Testis (tissue), 2 donors: ENCODE measurements at regions not wholly inside any gene's neighbourhood (a gene's known extent, or its start where the extent isn't known, plus 50 kb on each side); places are given as distances from the start of the nearest gene placed in this dataset.

Experiments used
- DNase-seq: peaks from one replicate; pipeline ENCODE4 v3.0.0-alpha.2; 2019
- H3K27ac ChIP-seq, 2 donors: fragments of 200-600 bp; sonication (generic); one replicate each; pipeline ENCODE4 v1.5.1; 2019
- H3K27me3 ChIP-seq: fragments of 200-600 bp; sonication (generic); one replicate; pipeline ENCODE4 v1.5.1; 2019
- H3K36me3 ChIP-seq: fragments of 200-600 bp; sonication (generic); one replicate; pipeline ENCODE4 v1.5.1; 2017; ENCODE audit warnings: low read depth; ENCODE audit errors: missing control alignments
- H3K4me1 ChIP-seq: fragments of 200-600 bp; sonication (generic); one replicate; pipeline ENCODE4 v1.5.1; 2019
- H3K4me3 ChIP-seq, 2 donors: fragments of 200-600 bp; sonication (generic); one replicate each; pipeline ENCODE4 v1.5.1; 2017 to 2019
- H3K9me3 ChIP-seq: fragments of 200-600 bp; sonication (generic); one replicate; pipeline ENCODE4 v1.5.1; 2017
- POLR2A ChIP-seq: fragments of 450-650 bp; IDR thresholded peaks from one replicate; pipeline ENCODE4 v1.6.1; 2017; ENCODE audit warnings: antibody characterized with exemption, mild to moderate bottlenecking, moderate library complexity
- WGBS, 2 donors: methylation state at CpG; one replicate each; pipeline ENCODE4 v1.1.5; 2018; 5-methylcytosine and 5-hydroxymethylcytosine counted together
- intact Hi-C: fragments of 100-400 bp; cut with DNase I; formaldehyde crosslinking; loops from one replicate; pipeline ENCODE4 v1.15.1; 2023; ENCODE audit warnings: low total_unique reads
- TF ChIP-seq, protein P1 (sequence below), 3 experiments: fragments of 450-650 bp in 2 of 3; fragments of 200-600 bp in 1 of 3; sonication (generic) in 1 of 3; IDR thresholded peaks; one replicate each; pipeline ENCODE4 v1.5.1; 2016 to 2019; ENCODE audit warnings: antibody characterized with exemption in 3 of 3, mild to moderate bottlenecking in 2 of 3, moderate library complexity in 1 of 3

DNA sequence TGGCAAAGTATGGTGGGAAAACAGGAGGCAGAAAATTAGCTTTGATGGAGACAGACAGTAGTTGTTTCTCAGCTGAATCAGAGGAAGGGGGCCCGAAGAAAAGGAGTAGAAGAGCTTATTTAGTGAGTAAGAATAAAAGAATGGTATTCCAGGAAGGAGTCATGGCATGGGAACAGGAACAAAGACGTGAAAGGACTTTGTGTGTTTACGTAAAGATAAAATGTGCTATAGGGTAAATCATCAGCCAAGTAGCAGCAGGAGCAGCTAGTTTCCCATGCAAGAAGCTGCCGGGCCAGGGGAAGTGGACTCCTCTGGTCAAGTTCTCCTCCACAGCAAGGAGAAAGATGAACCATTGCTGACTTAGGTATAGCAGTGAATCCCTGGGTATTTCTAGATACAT lies 454.5 kb downstream of the HINT1 start:
- Histone ChIP-seq H3K4me3 (no peak overlapping the region), H3K27ac (no peak overlapping the region), H3K9me3 (no peaks in the 10 kb centered on the region), H3K36me3 (no peaks in the 10 kb centered on the region), H3K4me1 (no peaks in the 10 kb centered on the region), H3K27me3 (no peaks in the 10 kb centered on the region)
- TF ChIP-seq POLR2A: no peak
- TF ChIP-seq, protein P1, sequence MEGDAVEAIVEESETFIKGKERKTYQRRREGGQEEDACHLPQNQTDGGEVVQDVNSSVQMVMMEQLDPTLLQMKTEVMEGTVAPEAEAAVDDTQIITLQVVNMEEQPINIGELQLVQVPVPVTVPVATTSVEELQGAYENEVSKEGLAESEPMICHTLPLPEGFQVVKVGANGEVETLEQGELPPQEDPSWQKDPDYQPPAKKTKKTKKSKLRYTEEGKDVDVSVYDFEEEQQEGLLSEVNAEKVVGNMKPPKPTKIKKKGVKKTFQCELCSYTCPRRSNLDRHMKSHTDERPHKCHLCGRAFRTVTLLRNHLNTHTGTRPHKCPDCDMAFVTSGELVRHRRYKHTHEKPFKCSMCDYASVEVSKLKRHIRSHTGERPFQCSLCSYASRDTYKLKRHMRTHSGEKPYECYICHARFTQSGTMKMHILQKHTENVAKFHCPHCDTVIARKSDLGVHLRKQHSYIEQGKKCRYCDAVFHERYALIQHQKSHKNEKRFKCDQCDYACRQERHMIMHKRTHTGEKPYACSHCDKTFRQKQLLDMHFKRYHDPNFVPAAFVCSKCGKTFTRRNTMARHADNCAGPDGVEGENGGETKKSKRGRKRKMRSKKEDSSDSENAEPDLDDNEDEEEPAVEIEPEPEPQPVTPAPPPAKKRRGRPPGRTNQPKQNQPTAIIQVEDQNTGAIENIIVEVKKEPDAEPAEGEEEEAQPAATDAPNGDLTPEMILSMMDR (IDR thresholded peaks at IDR 0.05): no peak
- WGBS, 2 donors: 48 to 51% methylated on average over 4 of the region's 4 CpGs
- DNase-seq: no peak
- intact Hi-C loops: no loop called here

DNA sequence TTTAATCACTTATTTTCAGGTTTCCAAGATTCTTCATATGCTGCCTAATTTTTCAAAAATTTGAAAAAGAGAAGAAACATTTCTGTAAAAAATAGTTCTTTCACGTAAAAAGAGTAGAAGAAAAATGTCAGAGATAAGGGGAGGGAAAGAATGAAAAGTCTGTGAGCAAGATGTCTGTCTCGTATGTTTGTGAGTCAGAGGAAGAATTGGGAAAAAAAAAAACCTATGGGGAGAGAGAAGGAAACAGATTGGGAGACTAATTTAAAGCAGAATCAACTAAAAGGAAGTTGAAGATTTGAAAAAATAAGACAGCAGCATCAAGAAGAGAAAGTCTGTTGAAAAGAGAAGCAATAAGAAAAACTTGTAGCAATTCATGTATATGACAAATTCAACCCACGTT lies 456.3 kb downstream of the HINT1 start:
- H3K9me3 ChIP-seq: no peaks in the 10 kb centered on the region
- WGBS, 2 donors: 59 to 71% methylated on average over 3 of the region's 3 CpGs
- no peaks in the 10 kb centered on the region for H3K4me1 ChIP-seq
- TF ChIP-seq, protein P1 (IDR thresholded peaks at IDR 0.05): no peak
- TF ChIP-seq POLR2A: no peak
- no peak overlapping the region for H3K27ac ChIP-seq
- DNase-seq: no peak
- no peaks in the 10 kb centered on the region for H3K36me3 ChIP-seq
- intact Hi-C loops: no loop called here
- no peak overlapping the region for H3K4me3 ChIP-seq
- no peaks in the 10 kb centered on the region for H3K27me3 ChIP-seq

DNA sequence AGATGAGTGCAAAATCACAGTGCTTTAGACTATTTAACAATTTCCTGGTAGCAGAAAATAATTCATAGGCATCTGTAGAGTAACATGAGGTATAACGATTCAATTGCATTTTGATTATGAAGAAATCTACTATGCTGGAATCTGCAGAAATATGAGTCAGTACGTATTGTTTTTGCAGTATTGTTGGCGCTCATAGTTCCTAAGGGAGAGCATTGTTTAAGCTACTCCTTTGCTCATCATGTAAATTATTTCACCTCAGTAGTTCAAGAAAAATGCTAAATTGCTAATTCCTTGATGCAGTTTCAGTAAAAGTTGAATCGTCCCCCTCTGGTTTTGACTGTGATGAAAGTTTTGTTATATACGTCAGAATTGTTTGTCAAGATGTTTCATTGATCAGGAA lies 458.4 kb downstream of the HINT1 start:
- no peaks in the 10 kb centered on the region for H3K9me3 ChIP-seq
- H3K36me3 ChIP-seq: no peaks in the 10 kb centered on the region
- intact Hi-C loops: no loop called here
- H3K27ac ChIP-seq: no peak overlapping the region
- no peak overlapping the region for H3K4me3 ChIP-seq
- DNase-seq: no peak
- TF ChIP-seq, protein P1 (IDR thresholded peaks at IDR 0.05): no peak
- no peak for TF ChIP-seq POLR2A
- no peaks in the 10 kb centered on the region for H3K4me1 ChIP-seq
- 87 to 90% methylated on average over 5 of the region's 5 CpGs for WGBS, 2 donors
- H3K27me3 ChIP-seq: no peaks in the 10 kb centered on the region

DNA sequence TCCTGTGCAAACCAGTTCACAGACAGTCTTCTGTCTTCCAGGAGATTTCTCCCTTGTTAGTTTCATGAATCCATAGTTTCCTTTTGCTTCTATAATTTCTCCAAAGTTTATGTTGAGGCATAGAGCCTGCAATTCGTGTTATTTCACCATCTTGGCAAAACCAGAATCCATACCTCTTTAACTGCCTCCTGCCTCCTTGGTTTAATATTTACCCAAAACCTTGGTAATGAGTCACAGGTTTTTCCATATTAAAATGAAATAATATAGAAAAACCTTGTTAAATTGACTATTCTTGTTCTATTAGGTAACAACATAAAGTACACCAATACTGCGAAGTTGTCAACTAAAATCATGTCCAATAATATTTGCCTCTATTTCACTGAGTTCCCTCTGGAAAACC lies 459.7 kb downstream of the HINT1 start:
- H3K27ac ChIP-seq: no peak overlapping the region
- no peak for DNase-seq
- H3K27me3 ChIP-seq: no peaks in the 10 kb centered on the region
- no peaks in the 10 kb centered on the region for H3K4me1 ChIP-seq
- WGBS, 2 donors: 82 to 90% methylated on average over 2 of the region's 2 CpGs
- no peak overlapping the region for H3K4me3 ChIP-seq
- H3K9me3 ChIP-seq: no peaks in the 10 kb centered on the region
- no peak for TF ChIP-seq POLR2A
- TF ChIP-seq, protein P1 (IDR thresholded peaks at IDR 0.05): no peak
- intact Hi-C loops: no loop called here
- H3K36me3 ChIP-seq: no peaks in the 10 kb centered on the region

DNA sequence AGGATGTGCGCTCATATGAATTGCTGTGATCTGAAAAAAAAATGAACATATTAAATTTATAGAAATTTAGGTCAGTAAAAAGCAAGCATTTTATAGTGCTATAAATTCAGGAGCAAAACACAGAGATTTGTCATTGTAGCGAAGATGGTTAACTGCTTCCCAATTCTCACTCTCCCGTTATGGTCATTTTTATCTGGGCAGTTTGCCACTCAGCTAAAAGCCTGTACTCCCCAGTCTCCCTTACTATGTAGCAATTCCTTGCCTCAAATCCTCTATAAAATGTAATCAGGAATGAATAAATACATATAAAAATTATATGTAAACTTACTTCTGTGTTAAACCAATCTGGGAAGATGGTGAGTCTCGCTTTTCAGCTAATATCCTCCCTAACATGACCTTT lies 471.5 kb downstream of the HINT1 start:
- Histone ChIP-seq H3K27me3 (no peaks in the 10 kb centered on the region), H3K27ac (no peak overlapping the region), H3K9me3 (no peaks in the 10 kb centered on the region), H3K4me1 (no peaks in the 10 kb centered on the region), H3K4me3 (no peak overlapping the region), H3K36me3 (no peaks in the 10 kb centered on the region)
- intact Hi-C loops: no loop called here
- 61 to 70% methylated on average over 4 of the region's 4 CpGs for WGBS, 2 donors
- peak; percentile 17 for DNase-seq
- TF ChIP-seq POLR2A: no peak
- TF ChIP-seq, protein P1 (IDR thresholded peaks at IDR 0.05): no peak
